H9 (cell line): ENCODE measurements at regions not wholly inside any gene's neighbourhood (a gene's known extent, or its start where the extent isn't known, plus 50 kb on each side); places are given as distances from the start of the nearest gene placed in this dataset.

Experiments used
- DNase-seq: peaks from one replicate; pipeline ENCODE4 v3.0.0-alpha.2; 2017
- H2AFZ ChIP-seq: one replicate; pipeline ENCODE4 v1.6.1; 2013; ENCODE audit warnings: mild to moderate bottlenecking, low read length, control low read depth, moderate library complexity
- H2AK5ac ChIP-seq: 2 replicates; pipeline ENCODE4 v1.6.1; 2013; ENCODE audit warnings: low read length, control low read depth, mixed read lengths; ENCODE audit not compliant: insufficient read length
- H2BK120ac ChIP-seq: one replicate; pipeline ENCODE4 v1.6.1; 2013; ENCODE audit warnings: low read depth, mild to moderate bottlenecking, low read length, control low read depth, inconsistent platforms; ENCODE audit not compliant: poor library complexity, severe bottlenecking
- H2BK12ac ChIP-seq: 2 replicates; pipeline ENCODE4 v1.6.1; 2013; ENCODE audit warnings: low read length, control low read depth, mixed read lengths, low read depth; ENCODE audit not compliant: insufficient read length
- H2BK15ac ChIP-seq: 2 replicates; pipeline ENCODE4 v1.6.1; 2013; ENCODE audit warnings: low read depth, low read length, control low read depth
- H2BK20ac ChIP-seq: one replicate; pipeline ENCODE4 v1.6.1; 2013; ENCODE audit warnings: low read depth, mild to moderate bottlenecking, low read length, control low read depth, inconsistent platforms; ENCODE audit not compliant: poor library complexity, severe bottlenecking
- H2BK5ac ChIP-seq: 2 replicates; pipeline ENCODE4 v1.6.1; 2013; ENCODE audit warnings: low read length, control low read depth, mixed read lengths; ENCODE audit not compliant: insufficient read length
- H3K14ac ChIP-seq: 2 replicates; pipeline ENCODE4 v1.6.1; 2013; ENCODE audit warnings: low read length, control low read depth; ENCODE audit not compliant: insufficient read depth
- H3K18ac ChIP-seq: 2 replicates; pipeline ENCODE4 v1.6.1; 2013; ENCODE audit warnings: low read depth, mild to moderate bottlenecking, mixed read lengths, low read length, control low read depth; ENCODE audit not compliant: insufficient read length
- H3K23ac ChIP-seq: 2 replicates; pipeline ENCODE4 v1.6.1; 2013; ENCODE audit warnings: low read length, control low read depth, mixed read lengths, low read depth; ENCODE audit not compliant: insufficient read length
- H3K23me2 ChIP-seq: 2 replicates; pipeline ENCODE4 v1.6.1; 2013; ENCODE audit warnings: low read depth, mild to moderate bottlenecking, mixed read lengths, low read length, control low read depth; ENCODE audit not compliant: insufficient read length, poor library complexity, severe bottlenecking
- H3K27ac ChIP-seq: 2 replicates; pipeline ENCODE4 v1.5.1; 2013; ENCODE audit warnings: low read length, control low read depth, mixed read lengths, low read depth; ENCODE audit not compliant: insufficient read length
- H3K27me3 ChIP-seq: 2 replicates; pipeline ENCODE4 v1.6.1; 2013; ENCODE audit warnings: low read length, control low read depth, inconsistent platforms; ENCODE audit not compliant: insufficient read depth
- H3K4ac ChIP-seq: 2 replicates; pipeline ENCODE4 v1.6.1; 2013; ENCODE audit warnings: low read depth, mild to moderate bottlenecking, control low read depth, inconsistent platforms, low read length, moderate library complexity
- H3K4me1 ChIP-seq: 2 replicates; pipeline ENCODE4 v1.6.1; 2013; ENCODE audit warnings: low read length, control low read depth, inconsistent platforms; ENCODE audit not compliant: insufficient read depth
- H3K4me2 ChIP-seq: 2 replicates; pipeline ENCODE4 v1.6.1; 2013; ENCODE audit warnings: low read length, control low read depth, mixed read lengths; ENCODE audit not compliant: insufficient read length, insufficient read depth
- H3K56ac ChIP-seq: 2 replicates; pipeline ENCODE4 v1.6.1; 2013; ENCODE audit warnings: low read depth, mild to moderate bottlenecking, mixed read lengths, low read length, control low read depth; ENCODE audit not compliant: insufficient read length
- H3K79me1 ChIP-seq: 2 replicates; pipeline ENCODE4 v1.6.1; 2013; ENCODE audit warnings: low read depth, mild to moderate bottlenecking, moderate library complexity, low read length, control low read depth, inconsistent platforms; ENCODE audit not compliant: insufficient read depth, poor library complexity, severe bottlenecking
- H3K79me2 ChIP-seq: 2 replicates; pipeline ENCODE4 v1.6.1; 2013; ENCODE audit warnings: low read length, control low read depth, inconsistent platforms; ENCODE audit not compliant: insufficient read depth
- H3K9ac ChIP-seq: 2 replicates; pipeline ENCODE4 v1.6.1; 2013; ENCODE audit warnings: low read length, control low read depth, mixed read lengths; ENCODE audit not compliant: insufficient read length; ENCODE audit errors: extremely low read depth
- H3K9me3 ChIP-seq: one replicate; pipeline ENCODE4 v1.6.1; 2013; ENCODE audit warnings: low read depth, low read length, inconsistent platforms; ENCODE audit not compliant: control insufficient read depth
- H3T11ph ChIP-seq: one replicate; pipeline ENCODE4 v1.6.1; 2013; ENCODE audit warnings: mild to moderate bottlenecking, low read length, control low read depth, inconsistent platforms
- H4K20me1 ChIP-seq: one replicate; pipeline ENCODE4 v1.6.1; 2013; ENCODE audit not compliant: control insufficient read depth, insufficient read length, insufficient read depth
- H4K5ac ChIP-seq: 2 replicates; pipeline ENCODE4 v1.6.1; 2013; ENCODE audit warnings: low read depth, mild to moderate bottlenecking, mixed read lengths, low read length, control low read depth; ENCODE audit not compliant: insufficient read length
- H4K8ac ChIP-seq: replicated peaks from 2 replicates; pipeline ENCODE4 v1.6.1; 2013; ENCODE audit warnings: low read length, control low read depth, mixed read lengths, low read depth; ENCODE audit not compliant: insufficient read length
- H4K91ac ChIP-seq: 2 replicates; pipeline ENCODE4 v1.6.1; 2013; ENCODE audit warnings: low read depth, mild to moderate bottlenecking, moderate library complexity, mixed read lengths, low read length, control low read depth; ENCODE audit not compliant: insufficient read length
- H3K27ac Mint-ChIP-seq, 3 experiments: 2 replicates in 2 of 3; 3 replicates in 1 of 3; pipeline ENCODE4 v1.8.0; 2020 to 2021; ENCODE audit warnings: mixed read lengths in 3 of 3, mild to moderate bottlenecking in 1 of 3, moderate library complexity in 1 of 3
- H3K27me3 Mint-ChIP-seq: 2 replicates; pipeline ENCODE4 v1.8.0; 2021; ENCODE audit warnings: low read depth, mild to moderate bottlenecking, moderate library complexity, mixed read lengths
- H3K36me3 Mint-ChIP-seq, 3 experiments: 2 replicates in 2 of 3; 3 replicates in 1 of 3; pipeline ENCODE4 v1.8.0; 2020 to 2021; ENCODE audit warnings: low read depth in 3 of 3, mixed read lengths in 3 of 3; ENCODE audit not compliant: insufficient read depth in 1 of 3
- H3K4me1 Mint-ChIP-seq, 2 experiments: 2 replicates each; pipeline ENCODE4 v1.8.0; 2020; ENCODE audit warnings: mixed read lengths in 2 of 2
- H3K4me3 Mint-ChIP-seq, 2 experiments: 2 replicates in 1 of 2; 3 replicates in 1 of 2; pipeline ENCODE4 v1.8.0; 2020 to 2021; ENCODE audit warnings: mild to moderate bottlenecking in 2 of 2, mixed read lengths in 2 of 2, moderate library complexity in 1 of 2
- H3K9me3 Mint-ChIP-seq, 2 experiments: 2 replicates in 1 of 2; 3 replicates in 1 of 2; pipeline ENCODE4 v1.8.0; 2020; ENCODE audit warnings: mild to moderate bottlenecking in 2 of 2, mixed read lengths in 2 of 2, moderate library complexity in 1 of 2
- CTCF ChIP-seq: fragments of 200-600 bp; sonication (generic); conservative IDR thresholded peaks from 3 replicates; pipeline ENCODE4 v1.8.0; 2021; ENCODE audit warnings: antibody characterized with exemption, mild to moderate bottlenecking
- WGBS: extraction: QIAGEN DNeasy Blood & Tissue Kit; methylation state at CpG from one replicate; pipeline ENCODE4 v1.1.7; 2013; ENCODE audit warnings: missing lambda C conversion rate, low lambda C conversion rate, mixed read lengths; ENCODE audit not compliant: insufficient read length; ENCODE audit errors: extremely low coverage; 5-methylcytosine and 5-hydroxymethylcytosine counted together

GRCh38 chrX:43238461-43238945 lies 417.6 kb upstream of the MAOA start:
- H3K79me2 ChIP-seq, result no peaks in the 10 kb centered on the region
- no peak overlapping the region for H4K91ac ChIP-seq
- H2BK15ac ChIP-seq, result no peak overlapping the region
- H3K4me2 ChIP-seq, result no peak overlapping the region
- H3K23ac ChIP-seq, result no peak overlapping the region
- H3K27me3 ChIP-seq, result no peaks in the 10 kb centered on the region
- no peaks in the 10 kb centered on the region for H4K20me1 ChIP-seq
- no peaks in the 10 kb centered on the region for H3K9me3 ChIP-seq
- no peak for DNase-seq
- Mint-ChIP-seq H3K9me3 (peaks cover 0 to 25% of the 10 kb centered on the region in 2 experiments; a peak in 4 of 5 replicates), H3K4me3 (no peak overlapping the region), H3K27me3 (no peaks in the 10 kb centered on the region; the same call in none of the 2 replicates), H3K27ac (no peak overlapping the region), H3K36me3 (peaks cover 0 to 7% (median 0%) of the 10 kb centered on the region in 3 experiments; a peak in 2 of 7 replicates), H3K4me1 (peaks cover 4 to 7% of the 10 kb centered on the region in 2 experiments)
- no peak overlapping the region for H2BK12ac ChIP-seq
- H3K9ac ChIP-seq, result no peak overlapping the region
- no peaks in the 10 kb centered on the region for H3K79me1 ChIP-seq
- H4K8ac ChIP-seq, result no peak overlapping the region
- no peak overlapping the region for H3T11ph ChIP-seq
- H3K18ac ChIP-seq, result no peak overlapping the region
- H3K14ac ChIP-seq, result no peak overlapping the region
- no peak overlapping the region for H3K27ac ChIP-seq
- no peak overlapping the region for H2BK20ac ChIP-seq
- no peak for TF ChIP-seq CTCF
- H2AFZ ChIP-seq, result no peak overlapping the region
- WGBS, result no CpG with 5 or more reads among the region's 1 CpG
- H3K23me2 ChIP-seq, result no peaks in the 10 kb centered on the region
- no peak overlapping the region for H2BK120ac ChIP-seq
- H2AK5ac ChIP-seq, result no peak overlapping the region
- no peak overlapping the region for H4K5ac ChIP-seq
- H3K4ac ChIP-seq, result no peak overlapping the region
- H3K56ac ChIP-seq, result no peak overlapping the region
- no peak overlapping the region for H2BK5ac ChIP-seq
- H3K4me1 ChIP-seq, result no peaks in the 10 kb centered on the region
